IPS DF 4.7 (cell line): ENCODE measurements at regions not wholly inside any gene's neighbourhood (a gene's known extent, or its start where the extent isn't known, plus 50 kb on each side); places are given as distances from the start of the nearest gene placed in this dataset.

Experiments used
- DNase-seq: peaks from one replicate; pipeline ENCODE4 v3.0.0-alpha.2; 2013; ENCODE audit warnings: low spot score; ENCODE audit errors: extremely low read depth

GRCh38 chr20:61027218-61027617, 224.8 kb upstream of the CDH4 start:
- DNase-seq = no peak

- DNase-seq = no peak
Observed at GRCh38 chr20:61030130-61030529, 221.9 kb upstream of the CDH4 start.

- DNase-seq = no peak
Observed at GRCh38 chr20:61031101-61031830, 220.8 kb upstream of the CDH4 start.

- no peak for DNase-seq
Observed at GRCh38 chr20:61037498-61037897, 214.6 kb upstream of the CDH4 start.

GRCh38 chr20:61041481-61041880, 210.6 kb upstream of the CDH4 start:
- no peak for DNase-seq

GRCh38 chr20:61042506-61043385, 209.3 kb upstream of the CDH4 start:
- no peak for DNase-seq

- no peak for DNase-seq
Observed at GRCh38 chr20:61043681-61044080, 208.4 kb upstream of the CDH4 start.

- DNase-seq = peak; percentile 33
Observed at GRCh38 chr20:61044499-61044898, 207.6 kb upstream of the CDH4 start.

- DNase-seq = no peak
Observed at GRCh38 chr20:61045091-61045490, 207.0 kb upstream of the CDH4 start.

- DNase-seq = no peak
Observed at GRCh38 chr20:61045876-61046585, 206.0 kb upstream of the CDH4 start.

- no peak for DNase-seq
Observed at GRCh38 chr20:61046721-61047351, 205.2 kb upstream of the CDH4 start.

GRCh38 chr20:61047515-61047914, 204.5 kb upstream of the CDH4 start:
- no peak for DNase-seq

- DNase-seq = no peak
Observed at GRCh38 chr20:61048302-61048701, 203.8 kb upstream of the CDH4 start.

GRCh38 chr20:61049684-61050083, 202.4 kb upstream of the CDH4 start:
- DNase-seq = no peak

- no peak for DNase-seq
Observed at GRCh38 chr20:61050336-61050890, 201.6 kb upstream of the CDH4 start.

GRCh38 chr20:61052195-61052750, 199.8 kb upstream of the CDH4 start:
- DNase-seq = no peak

- DNase-seq = no peak
Observed at GRCh38 chr20:61052776-61053442, 199.2 kb upstream of the CDH4 start.

GRCh38 chr20:61053487-61053886, 198.6 kb upstream of the CDH4 start:
- no peak for DNase-seq

- no peak for DNase-seq
Observed at GRCh38 chr20:61053889-61054288, 198.2 kb upstream of the CDH4 start.

GRCh38 chr20:61054411-61054810, 197.7 kb upstream of the CDH4 start:
- DNase-seq = no peak
